PC-3 (cell line): ENCODE measurements at regions not wholly inside any gene's neighbourhood (a gene's known extent, or its start where the extent isn't known, plus 50 kb on each side); places are given as distances from the start of the nearest gene placed in this dataset.

ENCODE experiments used
- ATAC-seq: fragments of 200-7000 bp; cut with Tn5 transposase; 2 replicates; pipeline ENCODE4 v1.9.1; 2020; ENCODE audit warnings: mild to moderate bottlenecking, moderate library complexity
- BruUV-seq: library from RNA; stranded (reverse); fragments of 400-500 nt; replicated peaks from 2 replicates; lab custom pipeline; 2021; lab: Mats Ljungman, UMichigan
- CTCF ChIA-PET: fragments of 300-600 bp; sonication (Branson Sonifier 250); formaldehyde crosslinking; loops from one replicate; lab custom pipeline; 2022; ENCODE audit warnings: antibody characterized with exemption; lab: Charles Lee
- POLR2A ChIA-PET: fragments of 300-600 bp; sonication (Branson Sonifier 250); formaldehyde crosslinking; loops from one replicate; lab custom pipeline; 2022; ENCODE audit warnings: antibody characterized with exemption; ENCODE audit not compliant: unreplicated experiment; lab: Charles Lee
- DNase-seq: peaks from one replicate; pipeline ENCODE4 v3.0.0-alpha.2; 2015
- H2AFZ ChIP-seq: fragments of 300-600 bp; sonication (generic); 2 replicates; pipeline ENCODE4 v1.6.0; 2016; ENCODE audit warnings: antibody characterized with exemption, low read length
- H3F3A ChIP-seq: fragments of 300-600 bp; sonication (generic); one replicate; pipeline ENCODE4 v1.6.0; 2017; ENCODE audit warnings: antibody characterized with exemption, low read length, control low read depth, mild to moderate bottlenecking; ENCODE audit not compliant: unreplicated experiment
- H3K27ac ChIP-seq: fragments of 300-600 bp; sonication (generic); 2 replicates; pipeline ENCODE4 v1.5.1; 2016; ENCODE audit warnings: mild to moderate bottlenecking, low read length
- H3K27me3 ChIP-seq: fragments of 300-600 bp; sonication (generic); 2 replicates; pipeline ENCODE4 v1.6.1; 2016; ENCODE audit warnings: low read length, mixed read lengths
- H3K36me3 ChIP-seq: fragments of 300-600 bp; sonication (generic); 2 replicates; pipeline ENCODE4 v1.6.1; 2016; ENCODE audit warnings: low read depth, mixed run types, low read length, mixed read lengths
- H3K4me1 ChIP-seq: fragments of 300-600 bp; sonication (generic); 2 replicates; pipeline ENCODE4 v1.5.1; 2016; ENCODE audit warnings: low read length; ENCODE audit not compliant: insufficient read depth
- H3K4me2 ChIP-seq: fragments of 300-600 bp; sonication (generic); 2 replicates; pipeline ENCODE4 v1.6.0; 2016; ENCODE audit warnings: low read length
- H3K4me3 ChIP-seq: fragments of 300-600 bp; sonication (generic); 2 replicates; pipeline ENCODE4 v1.5.1; 2016; ENCODE audit warnings: mild to moderate bottlenecking, low read length, mixed read lengths
- H3K79me2 ChIP-seq: fragments of 300-600 bp; sonication (generic); 2 replicates; pipeline ENCODE4 v1.6.1; 2017; ENCODE audit warnings: low read length, mixed read lengths
- H3K9ac ChIP-seq: fragments of 300-600 bp; sonication (generic); 2 replicates; pipeline ENCODE4 v1.6.0; 2016; ENCODE audit warnings: mild to moderate bottlenecking, low read length
- H3K9me2 ChIP-seq: fragments of 300-600 bp; sonication (generic); replicated peaks from 2 replicates; pipeline ENCODE4 v1.6.1; 2016; ENCODE audit warnings: mixed run types, low read length, mixed read lengths
- H3K9me3 ChIP-seq: fragments of 300-600 bp; sonication (generic); 2 replicates; pipeline ENCODE4 v1.6.1; 2016; ENCODE audit warnings: low read length, mixed read lengths
- H4K20me1 ChIP-seq: fragments of 300-600 bp; sonication (generic); 2 replicates; pipeline ENCODE4 v1.6.1; 2016; ENCODE audit warnings: low read length, mixed read lengths
- CTCF ChIP-seq: fragments of 300-600 bp; sonication (generic); conservative IDR thresholded peaks from 2 replicates; pipeline ENCODE4 v1.5.1; 2017; ENCODE audit warnings: antibody characterized with exemption, low read depth, mild to moderate bottlenecking, low read length
- EZH2 ChIP-seq: fragments of 300-600 bp; sonication (generic); IDR thresholded peaks from one replicate; pipeline ENCODE4 v1.6.1; 2017; ENCODE audit warnings: antibody characterized with exemption, mild to moderate bottlenecking, low read length; ENCODE audit not compliant: unreplicated experiment
- EZH2phosphoT487 ChIP-seq: fragments of 300-600 bp; sonication (generic); IDR thresholded peaks from 2 replicates; pipeline ENCODE4 v1.6.1; 2018; ENCODE audit warnings: mild to moderate bottlenecking, antibody characterized with exemption, low read length, borderline replicate concordance
- intact Hi-C: fragments of 100-400 bp; cut with micrococcal nuclease; formaldehyde crosslinking; loops from 2 replicates; pipeline ENCODE4 v1.9.0; 2023

GRCh38 chr13:47069133-47069532, 172.3 kb upstream of the HTR2A start:
- DNase-seq (no peak), ATAC-seq (no peak)
- intact Hi-C loops, result no loop called here
- H3K4me2 ChIP-seq, result no peak overlapping the region
- ChIA-PET POLR2A (no interaction called here), CTCF (no interaction called here)
- no peak for TF ChIP-seq EZH2
- no peak for TF ChIP-seq EZH2phosphoT487
- TF ChIP-seq CTCF, result no peak
- no peaks in the 10 kb centered on the region for H3K4me1 ChIP-seq
- BruUV-seq, result no TSS peak
- no peaks in the 10 kb centered on the region for H3K36me3 ChIP-seq
- H2AFZ ChIP-seq, result no peak overlapping the region
- no peaks in the 10 kb centered on the region for H3K79me2 ChIP-seq
- no peak overlapping the region for H3K4me3 ChIP-seq
- no peaks in the 10 kb centered on the region for H3F3A ChIP-seq
- H3K27me3 ChIP-seq, result no peaks in the 10 kb centered on the region
- H3K9ac ChIP-seq, result no peak overlapping the region
- H4K20me1 ChIP-seq, result no peaks in the 10 kb centered on the region
- H3K27ac ChIP-seq, result no peak overlapping the region
- H3K9me3 ChIP-seq, result no peaks in the 10 kb centered on the region
- no peaks in the 10 kb centered on the region for H3K9me2 ChIP-seq

GRCh38 chr13:47067306-47067705, 170.5 kb upstream of the HTR2A start:
- Histone ChIP-seq H3K9ac (no peak overlapping the region), H3K27ac (no peak overlapping the region), H3K9me2 (no peaks in the 10 kb centered on the region), H3K79me2 (no peaks in the 10 kb centered on the region), H3K4me2 (no peak overlapping the region), H3K27me3 (no peaks in the 10 kb centered on the region), H3F3A (no peaks in the 10 kb centered on the region), H4K20me1 (no peaks in the 10 kb centered on the region), H2AFZ (no peak overlapping the region), H3K4me1 (no peaks in the 10 kb centered on the region), H3K4me3 (no peak overlapping the region), H3K36me3 (no peaks in the 10 kb centered on the region), H3K9me3 (0 out of 2 replicates have a peak, but pooled peaks cover 1% of the 10 kb centered on the region)
- CTCF ChIA-PET, result no interaction called here
- no peak for ATAC-seq
- no peak for DNase-seq
- intact Hi-C loops, result no loop called here
- no peak for TF ChIP-seq EZH2
- TF ChIP-seq CTCF, result no peak
- no peak for TF ChIP-seq EZH2phosphoT487
- POLR2A ChIA-PET, result no interaction called here
- no TSS peak for BruUV-seq

GRCh38 chr13:47066226-47066625, 169.4 kb upstream of the HTR2A start:
- ATAC-seq, result no peak
- no peaks in the 10 kb centered on the region for H3K79me2 ChIP-seq
- no peaks in the 10 kb centered on the region for H3F3A ChIP-seq
- ChIA-PET CTCF (no interaction called here), POLR2A (no interaction called here)
- H4K20me1 ChIP-seq, result no peaks in the 10 kb centered on the region
- BruUV-seq, result no TSS peak
- no peak overlapping the region for H3K9ac ChIP-seq
- DNase-seq, result no peak
- 0 out of 2 replicates have a peak, but pooled peaks cover 2% of the 10 kb centered on the region for H3K9me3 ChIP-seq
- H3K27me3 ChIP-seq, result no peaks in the 10 kb centered on the region
- H2AFZ ChIP-seq, result no peak overlapping the region
- H3K36me3 ChIP-seq, result no peaks in the 10 kb centered on the region
- no peak overlapping the region for H3K4me3 ChIP-seq
- H3K4me1 ChIP-seq, result no peaks in the 10 kb centered on the region
- intact Hi-C loops, result no loop called here
- no peak overlapping the region for H3K27ac ChIP-seq
- H3K9me2 ChIP-seq, result no peaks in the 10 kb centered on the region
- H3K4me2 ChIP-seq, result no peak overlapping the region
- no peak for TF ChIP-seq EZH2phosphoT487
- no peak for TF ChIP-seq CTCF
- TF ChIP-seq EZH2, result no peak
